ENCODE measurements at regions not wholly inside any gene's neighbourhood (a gene's known extent, or its start where the extent isn't known, plus 50 kb on each side); places are given as distances from the start of the nearest gene placed in this dataset.

- no peak for DNase-seq (ENCODE audit: low read depth)
- no peak overlapping the region for H3K4me3 ChIP-seq (ENCODE audit: low read depth, low read length)
These were observed 118.7 kb upstream of the ATP10B start for GRCh38 chr5:160970605-160971191.

GRCh38 chr5:160969645-160970044, 117.6 kb upstream of the ATP10B start:
- DNase-seq (ENCODE audit: low read depth), result no peak

GRCh38 chr5:160968480-160968879, 116.5 kb upstream of the ATP10B start:
- no peak for DNase-seq (ENCODE audit: low read depth)
- H3K4me3 ChIP-seq (ENCODE audit: low read depth, low read length), result no peak overlapping the region

More at GRCh38 chr5:160969645-160970044, 117.6 kb upstream of the ATP10B start:
- H3K4me3 ChIP-seq (ENCODE audit: low read depth, low read length), result no peak overlapping the region

GRCh38 chr5:160966921-160967320, 114.9 kb upstream of the ATP10B start:
- H3K4me3 ChIP-seq (ENCODE audit: low read depth, low read length), result no peak overlapping the region
- DNase-seq (ENCODE audit: low read depth), result no peak

GRCh38 chr5:160961761-160962160, 109.8 kb upstream of the ATP10B start:
- no peak for DNase-seq (ENCODE audit: low read depth)
- no peak overlapping the region for H3K4me3 ChIP-seq (ENCODE audit: low read depth, low read length)

- no peak for DNase-seq (ENCODE audit: low read depth)
- H3K4me3 ChIP-seq (ENCODE audit: low read depth, low read length), result no peak overlapping the region
These were observed 109.0 kb upstream of the ATP10B start for GRCh38 chr5:160961038-160961437.

- DNase-seq (ENCODE audit: low read depth), result no peak
- no peak overlapping the region for H3K4me3 ChIP-seq (ENCODE audit: low read depth, low read length)
These were observed 108.6 kb upstream of the ATP10B start for GRCh38 chr5:160960592-160960991.

- no peak for DNase-seq (ENCODE audit: low read depth)
- H3K4me3 ChIP-seq (ENCODE audit: low read depth, low read length), result no peak overlapping the region
These were observed 107.8 kb upstream of the ATP10B start for GRCh38 chr5:160959804-160960203.

GRCh38 chr5:160957312-160957861, 105.4 kb upstream of the ATP10B start:
- no peak overlapping the region for H3K4me3 ChIP-seq (ENCODE audit: low read depth, low read length)
- DNase-seq (ENCODE audit: low read depth), result no peak

- H3K4me3 ChIP-seq (ENCODE audit: low read depth, low read length), result no peak overlapping the region
- DNase-seq (ENCODE audit: low read depth), result no peak
These were observed 104.0 kb upstream of the ATP10B start for GRCh38 chr5:160956051-160956450.

GRCh38 chr5:160950311-160950710, 98.3 kb upstream of the ATP10B start:
- H3K4me3 ChIP-seq (ENCODE audit: low read depth, low read length), result no peak overlapping the region
- no peak for DNase-seq (ENCODE audit: low read depth)

- H3K4me3 ChIP-seq (ENCODE audit: low read depth, low read length), result no peak overlapping the region
- DNase-seq (ENCODE audit: low read depth), result no peak
These were observed 88.7 kb upstream of the ATP10B start for GRCh38 chr5:160940725-160941124.

- no peak for DNase-seq (ENCODE audit: low read depth)
- no peak overlapping the region for H3K4me3 ChIP-seq (ENCODE audit: low read depth, low read length)
These were observed 86.5 kb upstream of the ATP10B start for GRCh38 chr5:160938532-160938931.

GRCh38 chr5:160937570-160937969, 85.6 kb upstream of the ATP10B start:
- H3K4me3 ChIP-seq (ENCODE audit: low read depth, low read length), result no peak overlapping the region
- DNase-seq (ENCODE audit: low read depth), result no peak

- no peak overlapping the region for H3K4me3 ChIP-seq (ENCODE audit: low read depth, low read length)
These were observed 83.8 kb upstream of the ATP10B start for GRCh38 chr5:160935776-160936175.

GRCh38 chr5:160931283-160931682, 79.3 kb upstream of the ATP10B start:
- no peak for DNase-seq (ENCODE audit: low read depth)
- H3K4me3 ChIP-seq (ENCODE audit: low read depth, low read length), result no peak overlapping the region

More at GRCh38 chr5:160935776-160936175, 83.8 kb upstream of the ATP10B start:
- no peak for DNase-seq (ENCODE audit: low read depth)

- H3K4me3 ChIP-seq (ENCODE audit: low read depth, low read length), result no peak overlapping the region
- DNase-seq (ENCODE audit: low read depth), result no peak
These were observed 78.4 kb upstream of the ATP10B start for GRCh38 chr5:160930406-160930805.

- no peak overlapping the region for H3K4me3 ChIP-seq (ENCODE audit: low read depth, low read length)
- DNase-seq (ENCODE audit: low read depth), result no peak
These were observed 77.9 kb upstream of the ATP10B start for GRCh38 chr5:160929906-160930305.

GRCh38 chr5:160929360-160929759, 77.3 kb upstream of the ATP10B start:
- no peak for DNase-seq (ENCODE audit: low read depth)
- H3K4me3 ChIP-seq (ENCODE audit: low read depth, low read length), result no peak overlapping the region

- DNase-seq (ENCODE audit: low read depth), result no peak
- no peak overlapping the region for H3K4me3 ChIP-seq (ENCODE audit: low read depth, low read length)
These were observed 74.4 kb upstream of the ATP10B start for GRCh38 chr5:160926428-160926827.

- DNase-seq (ENCODE audit: low read depth), result no peak
- no peak overlapping the region for H3K4me3 ChIP-seq (ENCODE audit: low read depth, low read length)
These were observed 73.3 kb upstream of the ATP10B start for GRCh38 chr5:160925281-160925680.

Measured in skeletal muscle cell (primary cell).